Non-pigmented ciliary epithelial cell (primary cell): ENCODE measurements at regions not wholly inside any gene's neighbourhood (a gene's known extent, or its start where the extent isn't known, plus 50 kb on each side); places are given as distances from the start of the nearest gene placed in this dataset.
"Not testable (repeated sequence)": the region's sequence is repeated elsewhere in the genome, so short reads cannot be mapped to it uniquely, and the experiment has no call there.

Experiments
- DNase-seq: peaks from one replicate; pipeline ENCODE4 v3.0.0-alpha.2; 2010; ENCODE audit warnings: low read depth

- DNase-seq = no peak
Measured at GRCh38 chr6:141393405-141394124, 739.2 kb upstream of the GJE1 start.

- not testable (repeated sequence) for DNase-seq
Measured at GRCh38 chr6:141391135-141391534, 741.6 kb upstream of the GJE1 start.

- DNase-seq = no peak
Measured at GRCh38 chr6:141388666-141389065, 744.1 kb upstream of the GJE1 start.

- no peak for DNase-seq
Measured at GRCh38 chr6:141370438-141370837, 762.3 kb upstream of the GJE1 start.

GRCh38 chr6:141366796-141367195, 765.9 kb upstream of the GJE1 start:
- not testable (repeated sequence) for DNase-seq

GRCh38 chr6:141364694-141365093, 768.0 kb upstream of the GJE1 start:
- no peak for DNase-seq

GRCh38 chr6:141364232-141364631, 768.5 kb upstream of the GJE1 start:
- DNase-seq = no peak

GRCh38 chr6:141361559-141361958, 771.2 kb upstream of the GJE1 start:
- DNase-seq = no peak

- peak; percentile 70 for DNase-seq
Measured at GRCh38 chr6:141359953-141360352, 772.8 kb upstream of the GJE1 start.

- no peak for DNase-seq
Measured at GRCh38 chr6:141354191-141354955, 778.4 kb upstream of the GJE1 start.

GRCh38 chr6:141351721-141352120, 781.0 kb upstream of the GJE1 start:
- DNase-seq = no peak

GRCh38 chr6:141349710-141350109, 783.0 kb upstream of the GJE1 start:
- no peak for DNase-seq

GRCh38 chr6:141347906-141348492, 784.7 kb upstream of the GJE1 start:
- no peak for DNase-seq

GRCh38 chr6:141347086-141347485, 785.6 kb upstream of the GJE1 start:
- no peak for DNase-seq

GRCh38 chr6:141346535-141346934, 786.2 kb upstream of the GJE1 start:
- no peak for DNase-seq

- DNase-seq = no peak
Measured at GRCh38 chr6:141337191-141337590, 795.5 kb upstream of the GJE1 start.

- DNase-seq = no peak
Measured at GRCh38 chr6:141335477-141336273, 797.0 kb upstream of the GJE1 start.

- DNase-seq = no peak
Measured at GRCh38 chr6:141326925-141327324, 805.8 kb upstream of the GJE1 start.

GRCh38 chr6:141326426-141326825, 806.3 kb upstream of the GJE1 start:
- peak; percentile 99 for DNase-seq

GRCh38 chr6:141321493-141322347, 811.0 kb upstream of the GJE1 start:
- DNase-seq = no peak

GRCh38 chr6:141316236-141316635, 816.5 kb upstream of the GJE1 start:
- DNase-seq = no peak
